ENCODE measurements at regions not wholly inside any gene's neighbourhood (a gene's known extent, or its start where the extent isn't known, plus 50 kb on each side); places are given as distances from the start of the nearest gene placed in this dataset.

DNA sequence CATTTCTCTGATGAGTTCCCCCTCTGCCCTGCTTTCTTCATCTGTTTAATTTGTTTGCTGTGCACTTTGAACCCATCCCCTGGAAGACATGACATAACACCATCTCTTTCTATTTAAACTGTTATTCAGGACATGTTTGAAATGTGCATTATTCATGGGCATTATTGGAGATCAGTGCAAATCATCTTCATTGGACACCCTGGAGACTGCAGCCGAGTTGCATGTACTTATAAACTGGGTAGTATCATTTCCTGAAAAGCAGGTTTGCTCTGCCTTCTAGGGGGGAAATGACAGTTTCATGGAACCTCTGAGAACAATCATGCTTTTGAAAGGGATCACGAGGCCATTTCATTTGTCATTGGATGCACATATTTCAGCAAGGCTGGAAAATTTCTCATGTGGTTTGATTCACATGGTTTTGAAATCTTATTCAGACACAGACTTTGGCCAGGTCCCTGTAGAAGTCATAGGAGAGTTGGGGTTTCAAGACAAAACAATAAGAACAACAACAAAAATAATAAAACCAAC lies 462.8 kb upstream of the MEX3C start:
- H3K4me1 ChIP-seq, result no peaks in the 10 kb centered on the region
- no peak for ATAC-seq
- POLR2A ChIA-PET, result no interaction called here

DNA sequence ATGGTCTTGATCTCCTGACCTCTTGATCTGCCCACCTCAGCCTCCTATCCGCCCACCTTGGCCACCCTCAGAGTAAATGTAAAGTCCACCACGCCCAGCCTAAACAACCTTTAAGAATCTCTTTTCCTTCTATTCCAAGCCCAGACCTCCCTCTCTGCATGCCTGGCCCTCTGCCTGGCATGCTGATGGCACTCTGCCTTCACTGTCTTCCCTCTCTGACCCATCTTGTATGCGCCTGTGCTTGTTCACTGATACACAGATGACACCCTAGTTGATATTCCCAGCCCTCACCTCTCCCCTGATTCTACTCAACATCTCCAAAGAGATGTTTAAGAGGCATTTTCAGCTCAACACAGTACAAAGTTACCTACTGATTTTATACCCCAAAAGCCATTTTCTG lies 466.8 kb upstream of the MEX3C start:
- DNase-seq (ENCODE audit: low read depth in 1 of 2, low spot score in 1 of 2) (no peak), ATAC-seq (no peak), FAIRE-seq (no peak)
- Histone ChIP-seq H3K4me3 (no peak overlapping the region), H3K9me3 (no peaks in the 10 kb centered on the region), H3K4me2 (no peak overlapping the region), H3K4me1 (0 out of 3 replicates have a peak, but pooled peaks cover 4% of the 10 kb centered on the region), H3K27ac (no peak overlapping the region)
- CTCF ChIA-PET, result interaction anchor here (0.6 kb wide), 1 partner anchor 543 kb away, joined by 3 read pairs; no protein-coding TSS in a partner anchor
- WGBS (ENCODE audit: missing lambda C conversion rate), result 39% methylated on average over 3 of the region's 3 CpGs
- TF ChIP-seq KDM5A (IDR thresholded peaks at IDR 0.05), result no peak
- no peak for TF ChIP-seq TFCP2L1 (CRISPR knock-in tag; IDR thresholded peaks at IDR 0.05)
- no peak for TF ChIP-seq MAFK (IDR thresholded peaks at IDR 0.05; ENCODE audit: partially characterized antibody)
- TF ChIP-seq, protein P1, sequence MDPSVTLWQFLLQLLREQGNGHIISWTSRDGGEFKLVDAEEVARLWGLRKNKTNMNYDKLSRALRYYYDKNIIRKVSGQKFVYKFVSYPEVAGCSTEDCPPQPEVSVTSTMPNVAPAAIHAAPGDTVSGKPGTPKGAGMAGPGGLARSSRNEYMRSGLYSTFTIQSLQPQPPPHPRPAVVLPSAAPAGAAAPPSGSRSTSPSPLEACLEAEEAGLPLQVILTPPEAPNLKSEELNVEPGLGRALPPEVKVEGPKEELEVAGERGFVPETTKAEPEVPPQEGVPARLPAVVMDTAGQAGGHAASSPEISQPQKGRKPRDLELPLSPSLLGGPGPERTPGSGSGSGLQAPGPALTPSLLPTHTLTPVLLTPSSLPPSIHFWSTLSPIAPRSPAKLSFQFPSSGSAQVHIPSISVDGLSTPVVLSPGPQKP (IDR thresholded peaks at IDR 0.05; ENCODE audit: low read depth, low read length), result no peak
- TF ChIP-seq BHLHE40 (IDR thresholded peaks at IDR 0.05; ENCODE audit: low read depth, low read length), result no peak
- TF ChIP-seq NPAS2 (CRISPR knock-in tag; IDR thresholded peaks at IDR 0.05; ENCODE audit: borderline replicate concordance), result no peak
- TF ChIP-seq, protein P2, sequence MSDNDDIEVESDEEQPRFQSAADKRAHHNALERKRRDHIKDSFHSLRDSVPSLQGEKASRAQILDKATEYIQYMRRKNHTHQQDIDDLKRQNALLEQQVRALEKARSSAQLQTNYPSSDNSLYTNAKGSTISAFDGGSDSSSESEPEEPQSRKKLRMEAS (IDR thresholded peaks at IDR 0.05), result no peak
- no peak for TF ChIP-seq CBX2 (IDR thresholded peaks at IDR 0.05; ENCODE audit: borderline replicate concordance, low read depth)
- TF ChIP-seq HOXA7 (CRISPR knock-in tag; IDR thresholded peaks at IDR 0.05), result no peak
- TF ChIP-seq, protein P3, sequence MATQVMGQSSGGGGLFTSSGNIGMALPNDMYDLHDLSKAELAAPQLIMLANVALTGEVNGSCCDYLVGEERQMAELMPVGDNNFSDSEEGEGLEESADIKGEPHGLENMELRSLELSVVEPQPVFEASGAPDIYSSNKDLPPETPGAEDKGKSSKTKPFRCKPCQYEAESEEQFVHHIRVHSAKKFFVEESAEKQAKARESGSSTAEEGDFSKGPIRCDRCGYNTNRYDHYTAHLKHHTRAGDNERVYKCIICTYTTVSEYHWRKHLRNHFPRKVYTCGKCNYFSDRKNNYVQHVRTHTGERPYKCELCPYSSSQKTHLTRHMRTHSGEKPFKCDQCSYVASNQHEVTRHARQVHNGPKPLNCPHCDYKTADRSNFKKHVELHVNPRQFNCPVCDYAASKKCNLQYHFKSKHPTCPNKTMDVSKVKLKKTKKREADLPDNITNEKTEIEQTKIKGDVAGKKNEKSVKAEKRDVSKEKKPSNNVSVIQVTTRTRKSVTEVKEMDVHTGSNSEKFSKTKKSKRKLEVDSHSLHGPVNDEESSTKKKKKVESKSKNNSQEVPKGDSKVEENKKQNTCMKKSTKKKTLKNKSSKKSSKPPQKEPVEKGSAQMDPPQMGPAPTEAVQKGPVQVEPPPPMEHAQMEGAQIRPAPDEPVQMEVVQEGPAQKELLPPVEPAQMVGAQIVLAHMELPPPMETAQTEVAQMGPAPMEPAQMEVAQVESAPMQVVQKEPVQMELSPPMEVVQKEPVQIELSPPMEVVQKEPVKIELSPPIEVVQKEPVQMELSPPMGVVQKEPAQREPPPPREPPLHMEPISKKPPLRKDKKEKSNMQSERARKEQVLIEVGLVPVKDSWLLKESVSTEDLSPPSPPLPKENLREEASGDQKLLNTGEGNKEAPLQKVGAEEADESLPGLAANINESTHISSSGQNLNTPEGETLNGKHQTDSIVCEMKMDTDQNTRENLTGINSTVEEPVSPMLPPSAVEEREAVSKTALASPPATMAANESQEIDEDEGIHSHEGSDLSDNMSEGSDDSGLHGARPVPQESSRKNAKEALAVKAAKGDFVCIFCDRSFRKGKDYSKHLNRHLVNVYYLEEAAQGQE (IDR thresholded peaks at IDR 0.05), result no peak
- no peak for TF ChIP-seq ESRRA (IDR thresholded peaks at IDR 0.05; ENCODE audit: borderline replicate concordance, low read length)
- POLR2A ChIA-PET, result no interaction called here

More for the DNA sequence above, 462.8 kb upstream of the MEX3C start:
- CTCF ChIA-PET, result interaction anchor here (1.0 kb wide), 1 partner anchor 550 kb away, joined by 3 read pairs; no protein-coding TSS in a partner anchor
- 9% methylated on average over 2 of the region's 2 CpGs for WGBS (ENCODE audit: missing lambda C conversion rate)
- DNase-seq (ENCODE audit: low read depth in 1 of 2, low spot score in 1 of 2) (no peak), FAIRE-seq (no peak)
- Histone ChIP-seq H3K27ac (no peak overlapping the region), H3K4me3 (no peak overlapping the region), H3K9me3 (no peaks in the 10 kb centered on the region), H3K4me2 (no peak overlapping the region)
- no peak for TF ChIP-seq KDM1A (IDR thresholded peaks at IDR 0.05; ENCODE audit: low read depth)
- TF ChIP-seq, protein P4, sequence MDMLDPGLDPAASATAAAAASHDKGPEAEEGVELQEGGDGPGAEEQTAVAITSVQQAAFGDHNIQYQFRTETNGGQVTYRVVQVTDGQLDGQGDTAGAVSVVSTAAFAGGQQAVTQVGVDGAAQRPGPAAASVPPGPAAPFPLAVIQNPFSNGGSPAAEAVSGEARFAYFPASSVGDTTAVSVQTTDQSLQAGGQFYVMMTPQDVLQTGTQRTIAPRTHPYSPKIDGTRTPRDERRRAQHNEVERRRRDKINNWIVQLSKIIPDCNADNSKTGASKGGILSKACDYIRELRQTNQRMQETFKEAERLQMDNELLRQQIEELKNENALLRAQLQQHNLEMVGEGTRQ (IDR thresholded peaks at IDR 0.05), result no peak
- no peak for TF ChIP-seq POLR2AphosphoS2 (conservative IDR thresholded peaks at IDR 0.05; ENCODE audit: low read length)
- TF ChIP-seq ZFP36 (IDR thresholded peaks at IDR 0.05; ENCODE audit: borderline replicate concordance, partially characterized antibody), result no peak
- no peak for TF ChIP-seq RCOR1 (IDR thresholded peaks at IDR 0.05; ENCODE audit: low read depth, low read length)
- TF ChIP-seq MAZ (IDR thresholded peaks at IDR 0.05; ENCODE audit: borderline replicate concordance, low read depth, low read length), result no peak
- TF ChIP-seq NR3C1 (IDR thresholded peaks at IDR 0.05), result no peak
- TF ChIP-seq, protein P1 (IDR thresholded peaks at IDR 0.05; ENCODE audit: low read depth, low read length), result no peak
- TF ChIP-seq, protein P5, sequence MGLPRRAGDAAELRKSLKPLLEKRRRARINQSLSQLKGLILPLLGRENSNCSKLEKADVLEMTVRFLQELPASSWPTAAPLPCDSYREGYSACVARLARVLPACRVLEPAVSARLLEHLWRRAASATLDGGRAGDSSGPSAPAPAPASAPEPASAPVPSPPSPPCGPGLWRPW (IDR thresholded peaks at IDR 0.05), result no peak
- no peak for TF ChIP-seq POLR2A (IDR thresholded peaks at IDR 0.05; ENCODE audit: low read length)
- no peak for TF ChIP-seq JUN (IDR thresholded peaks at IDR 0.05)
- no peak for TF ChIP-seq HEYL (CRISPR knock-in tag; IDR thresholded peaks at IDR 0.05)
- TF ChIP-seq CBX8 (IDR thresholded peaks at IDR 0.05), result no peak
- no peak for TF ChIP-seq PHF8 (IDR thresholded peaks at IDR 0.05; ENCODE audit: borderline replicate concordance, low read depth)
- TF ChIP-seq FOXS1 (CRISPR knock-in tag; IDR thresholded peaks at IDR 0.05), result no peak
- TF ChIP-seq RFX5 (IDR thresholded peaks at IDR 0.05), result no peak
- TF ChIP-seq JUNB (IDR thresholded peaks at IDR 0.05), result no peak
- TF ChIP-seq RNF2 (IDR thresholded peaks at IDR 0.05; ENCODE audit: borderline replicate concordance, low read depth), result no peak
- no peak for TF ChIP-seq FOSL2 (IDR thresholded peaks at IDR 0.05)
- TF ChIP-seq FOSL2 (CRISPR knock-in tag; IDR thresholded peaks at IDR 0.05), result no peak
- TF ChIP-seq HOXB13 (CRISPR knock-in tag; IDR thresholded peaks at IDR 0.05; ENCODE audit: low read depth), result no peak

All from A549 (cell line).